Trophoblast cell (in vitro differentiated cells and primary cell): ENCODE measurements at regions not wholly inside any gene's neighbourhood (a gene's known extent, or its start where the extent isn't known, plus 50 kb on each side); places are given as distances from the start of the nearest gene placed in this dataset.

Experiments used
- DNase-seq, 2 donors: peaks; one replicate each; pipeline ENCODE4 v3.0.0-alpha.2; 2016
- H2AFZ ChIP-seq: 2 replicates; pipeline ENCODE4 v1.6.1; 2013; ENCODE audit warnings: low read length, moderate library complexity, mild to moderate bottlenecking; ENCODE audit not compliant: insufficient read depth, poor library complexity
- H2AK5ac ChIP-seq: 2 replicates; pipeline ENCODE4 v1.6.1; 2013; ENCODE audit warnings: mild to moderate bottlenecking, low read length
- H2BK120ac ChIP-seq: 2 replicates; pipeline ENCODE4 v1.6.1; 2013; ENCODE audit warnings: low read length, mild to moderate bottlenecking, moderate library complexity; ENCODE audit not compliant: insufficient read depth, poor library complexity
- H2BK12ac ChIP-seq: 2 replicates; pipeline ENCODE4 v1.6.1; 2013; ENCODE audit warnings: mild to moderate bottlenecking, low read length, moderate library complexity
- H2BK5ac ChIP-seq: 2 replicates; pipeline ENCODE4 v1.6.1; 2013; ENCODE audit warnings: low read length, low read depth, moderate library complexity, mild to moderate bottlenecking; ENCODE audit not compliant: poor library complexity
- H3K14ac ChIP-seq: 2 replicates; pipeline ENCODE4 v1.6.1; 2013; ENCODE audit warnings: mild to moderate bottlenecking, low read length
- H3K18ac ChIP-seq: 2 replicates; pipeline ENCODE4 v1.6.1; 2013; ENCODE audit warnings: mild to moderate bottlenecking, low read length
- H3K23ac ChIP-seq: 2 replicates; pipeline ENCODE4 v1.6.1; 2013; ENCODE audit warnings: low read length
- H3K27ac ChIP-seq: 2 replicates; pipeline ENCODE4 v1.5.1; 2013; ENCODE audit warnings: low read depth, mild to moderate bottlenecking, inconsistent platforms, low read length, moderate library complexity
- H3K27me3 ChIP-seq: 2 replicates; pipeline ENCODE4 v1.6.1; 2013; ENCODE audit warnings: inconsistent platforms, mild to moderate bottlenecking, low read length, moderate library complexity; ENCODE audit not compliant: insufficient read depth
- H3K36me3 ChIP-seq, 2 experiments: 1 replicate in 1 of 2; 2 replicates in 1 of 2; pipeline ENCODE4 v1.6.1; 2013; ENCODE audit warnings: low read length in 2 of 2, mild to moderate bottlenecking in 2 of 2, moderate library complexity in 1 of 2; ENCODE audit not compliant: insufficient read depth in 2 of 2, control insufficient read depth in 1 of 2
- H3K4ac ChIP-seq: 2 replicates; pipeline ENCODE4 v1.6.1; 2013; ENCODE audit warnings: low read depth, mild to moderate bottlenecking, low read length, moderate library complexity
- H3K4me1 ChIP-seq, 2 experiments: 1 replicate in 1 of 2; 2 replicates in 1 of 2; pipeline ENCODE4 v1.6.1; 2013; ENCODE audit warnings: low read length in 2 of 2, mild to moderate bottlenecking in 2 of 2, moderate library complexity in 1 of 2; ENCODE audit not compliant: insufficient read depth in 2 of 2, control insufficient read depth in 1 of 2
- H3K4me2 ChIP-seq: 2 replicates; pipeline ENCODE4 v1.6.1; 2013; ENCODE audit warnings: inconsistent platforms, mild to moderate bottlenecking, low read length, moderate library complexity
- H3K4me3 ChIP-seq: 2 replicates; pipeline ENCODE4 v1.5.1; 2013; ENCODE audit warnings: mild to moderate bottlenecking, low read depth, low read length, inconsistent platforms
- H3K79me1 ChIP-seq: one replicate; pipeline ENCODE4 v1.6.1; 2013; ENCODE audit warnings: low read length
- H3K79me2 ChIP-seq: 2 replicates; pipeline ENCODE4 v1.6.1; 2013; ENCODE audit warnings: low read length, mild to moderate bottlenecking; ENCODE audit not compliant: control insufficient read depth, insufficient read depth, poor library complexity
- H3K9ac ChIP-seq: 2 replicates; pipeline ENCODE4 v1.6.1; 2013; ENCODE audit warnings: mild to moderate bottlenecking, low read length
- H3K9me3 ChIP-seq: 2 replicates; pipeline ENCODE4 v1.6.1; 2013; ENCODE audit warnings: low read depth, mild to moderate bottlenecking, control low read depth, inconsistent platforms, low read length; ENCODE audit not compliant: insufficient read depth
- H4K12ac ChIP-seq: 2 replicates; pipeline ENCODE4 v1.6.1; 2013; ENCODE audit warnings: low read depth, mild to moderate bottlenecking, low read length, moderate library complexity
- H4K8ac ChIP-seq: 2 replicates; pipeline ENCODE4 v1.6.1; 2013; ENCODE audit warnings: low read depth, mild to moderate bottlenecking, low read length, moderate library complexity
- H4K91ac ChIP-seq: one replicate; pipeline ENCODE4 v1.6.1; 2013; ENCODE audit warnings: low read depth, mild to moderate bottlenecking, low read length, moderate library complexity
- WGBS: extraction: QIAGEN DNeasy Blood & Tissue Kit; methylation state at CpG from one replicate; pipeline ENCODE4 v1.1.7; 2013; ENCODE audit warnings: missing lambda C conversion rate; ENCODE audit not compliant: insufficient read length, insufficient coverage; ENCODE audit errors: extremely low coverage; 5-methylcytosine and 5-hydroxymethylcytosine counted together

DNA sequence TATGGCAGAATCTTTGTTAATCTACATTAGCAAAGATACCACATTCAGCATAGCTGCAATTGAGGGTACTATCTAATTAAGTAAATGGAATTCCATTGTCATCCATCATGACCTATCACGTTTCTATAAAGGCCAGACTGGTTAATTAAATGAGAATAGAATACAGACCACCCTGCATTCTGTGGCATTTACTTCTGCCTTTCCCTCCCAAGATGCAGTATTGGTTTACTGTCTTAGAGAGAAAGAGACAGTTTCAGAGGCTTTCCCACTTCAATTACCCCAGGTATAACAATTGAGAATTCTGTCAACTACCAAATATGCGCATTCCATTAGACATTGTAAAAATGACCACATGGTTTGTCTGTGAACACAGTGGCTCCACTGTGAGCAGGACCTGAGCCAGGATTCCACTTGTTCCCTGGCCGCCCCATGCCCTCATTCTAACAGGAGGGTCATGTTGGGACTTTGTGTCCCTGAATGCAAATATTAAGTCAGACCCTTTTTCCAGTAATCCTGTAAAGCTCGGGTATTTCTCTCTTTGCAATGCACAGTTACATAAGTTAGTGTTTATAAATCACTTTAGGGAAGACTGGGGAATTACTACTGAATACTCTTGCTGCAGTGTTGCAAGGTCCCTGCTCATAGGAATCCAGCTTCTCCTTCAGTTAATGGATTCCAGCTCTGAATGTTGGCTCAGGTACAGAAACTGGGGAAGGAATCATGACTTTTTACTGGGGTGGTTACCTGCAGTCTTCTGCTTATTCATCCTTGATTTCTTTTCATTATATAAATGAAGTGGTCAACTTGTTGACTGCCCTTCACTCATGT, 261.0 kb downstream of the PDGFC start:
- Histone ChIP-seq H3K4ac (no peak overlapping the region), H3K36me3 (no peaks in the 10 kb centered on the region), H2AFZ (no peak overlapping the region), H3K79me1 (no peaks in the 10 kb centered on the region), H3K14ac (no peak overlapping the region), H4K12ac (no peak overlapping the region), H3K9me3 (no peaks in the 10 kb centered on the region), H3K27me3 (no peaks in the 10 kb centered on the region), H4K91ac (no peak overlapping the region), H2BK5ac (no peak overlapping the region), H3K9ac (no peak overlapping the region), H3K18ac (no peak overlapping the region), H3K27ac (no peak overlapping the region), H2BK120ac (no peak overlapping the region), H3K4me3 (no peak overlapping the region), H3K23ac (no peak overlapping the region), H3K79me2 (no peaks in the 10 kb centered on the region), H3K4me2 (no peak overlapping the region), H2AK5ac (no peak overlapping the region), H4K8ac (no peak overlapping the region), H2BK12ac (no peak overlapping the region), H3K4me1 (no peaks in the 10 kb centered on the region)
- DNase-seq, result no peak
- no CpG with 5 or more reads among the region's 4 CpGs for WGBS

DNA sequence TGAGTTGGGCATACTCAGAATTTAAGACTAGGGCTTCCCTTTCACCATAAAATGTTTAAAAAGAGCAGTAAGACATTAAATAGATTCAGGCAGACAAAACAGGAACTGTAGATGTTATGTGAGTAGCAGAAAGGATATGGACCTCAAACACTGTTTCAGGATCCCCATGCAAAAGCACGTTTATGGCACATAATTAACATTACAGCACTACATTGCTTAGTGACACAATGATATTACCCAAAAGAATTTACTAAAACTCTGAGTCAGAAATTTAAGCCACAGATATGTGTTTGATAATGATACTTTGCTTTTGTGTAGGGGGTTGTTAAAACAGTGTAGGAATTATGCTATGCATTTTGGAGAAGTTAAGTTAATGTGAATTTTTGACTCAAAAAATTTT, 266.3 kb downstream of the PDGFC start:
- no peak overlapping the region for H3K9ac ChIP-seq
- no peak overlapping the region for H3K23ac ChIP-seq
- H4K12ac ChIP-seq, result no peak overlapping the region
- H3K27ac ChIP-seq, result no peak overlapping the region
- no peaks in the 10 kb centered on the region for H3K79me2 ChIP-seq
- H3K4ac ChIP-seq, result no peak overlapping the region
- no peaks in the 10 kb centered on the region for H3K9me3 ChIP-seq
- no peak overlapping the region for H2BK5ac ChIP-seq
- H2AK5ac ChIP-seq, result no peak overlapping the region
- H3K14ac ChIP-seq, result no peak overlapping the region
- H2AFZ ChIP-seq, result no peak overlapping the region
- no peaks in the 10 kb centered on the region for H3K4me1 ChIP-seq
- no peaks in the 10 kb centered on the region for H3K27me3 ChIP-seq
- WGBS, result no CpG with 5 or more reads among the region's 1 CpG
- H4K91ac ChIP-seq, result no peak overlapping the region
- H3K36me3 ChIP-seq, result no peaks in the 10 kb centered on the region
- DNase-seq, result peak in 1 of 2 donors; percentile 12
- H3K4me3 ChIP-seq, result no peak overlapping the region
- no peak overlapping the region for H2BK12ac ChIP-seq
- no peak overlapping the region for H2BK120ac ChIP-seq
- H3K4me2 ChIP-seq, result no peak overlapping the region
- H3K18ac ChIP-seq, result no peak overlapping the region
- no peak overlapping the region for H4K8ac ChIP-seq
- no peaks in the 10 kb centered on the region for H3K79me1 ChIP-seq

DNA sequence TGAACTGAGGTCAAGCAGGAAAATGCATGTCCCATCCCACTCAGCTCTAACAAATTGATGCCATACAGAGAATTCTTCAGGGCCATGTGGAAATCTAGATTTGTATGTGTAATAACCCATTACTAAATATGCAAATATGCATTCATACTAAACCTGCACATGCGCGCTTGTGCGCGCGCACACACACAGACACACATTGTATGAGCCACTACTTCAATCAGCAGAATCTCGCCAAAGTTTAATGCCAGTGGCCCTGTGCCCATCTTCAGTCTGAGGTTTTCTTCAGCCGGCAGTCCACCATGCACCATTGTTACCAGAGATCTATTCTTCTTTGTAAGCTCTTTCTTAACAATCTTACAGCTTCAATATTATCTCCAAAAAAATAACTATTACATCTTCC, 276.4 kb downstream of the PDGFC start:
- no CpG with 5 or more reads among the region's 7 CpGs for WGBS

GRCh38 chr4:156694413-156694812, 277.2 kb downstream of the PDGFC start:
- DNase-seq, result no peak
- Histone ChIP-seq H4K12ac (no peak overlapping the region), H2BK120ac (no peak overlapping the region), H4K8ac (no peak overlapping the region), H4K91ac (no peak overlapping the region), H3K18ac (no peak overlapping the region), H3K4me1 (no peaks in the 10 kb centered on the region), H3K79me2 (no peaks in the 10 kb centered on the region), H3K9ac (no peak overlapping the region), H3K23ac (no peak overlapping the region), H2AK5ac (no peak overlapping the region), H3K4ac (no peak overlapping the region), H2BK5ac (no peak overlapping the region), H3K14ac (no peak overlapping the region), H3K27ac (no peak overlapping the region), H3K4me2 (no peak overlapping the region), H3K27me3 (no peaks in the 10 kb centered on the region), H3K9me3 (no peaks in the 10 kb centered on the region), H2AFZ (no peak overlapping the region), H3K36me3 (no peaks in the 10 kb centered on the region), H3K4me3 (no peak overlapping the region), H2BK12ac (no peak overlapping the region), H3K79me1 (no peaks in the 10 kb centered on the region)
- WGBS, result no CpG with 5 or more reads among the region's 3 CpGs

More for the DNA sequence above, 276.4 kb downstream of the PDGFC start:
- H3K27me3 ChIP-seq, result no peaks in the 10 kb centered on the region
- H3K79me2 ChIP-seq, result no peaks in the 10 kb centered on the region
- no peaks in the 10 kb centered on the region for H3K36me3 ChIP-seq
- H3K79me1 ChIP-seq, result no peaks in the 10 kb centered on the region
- H3K4me2 ChIP-seq, result no peak overlapping the region
- H3K18ac ChIP-seq, result no peak overlapping the region
- no peak for DNase-seq
- H3K4me3 ChIP-seq, result no peak overlapping the region
- H2BK12ac ChIP-seq, result no peak overlapping the region
- no peaks in the 10 kb centered on the region for H3K9me3 ChIP-seq
- H4K12ac ChIP-seq, result no peak overlapping the region
- H4K8ac ChIP-seq, result no peak overlapping the region
- no peak overlapping the region for H2BK120ac ChIP-seq
- H2BK5ac ChIP-seq, result no peak overlapping the region
- H3K14ac ChIP-seq, result no peak overlapping the region
- H3K27ac ChIP-seq, result no peak overlapping the region
- H4K91ac ChIP-seq, result no peak overlapping the region
- H2AK5ac ChIP-seq, result no peak overlapping the region
- no peak overlapping the region for H3K23ac ChIP-seq
- no peak overlapping the region for H3K9ac ChIP-seq
- no peak overlapping the region for H2AFZ ChIP-seq
- no peaks in the 10 kb centered on the region for H3K4me1 ChIP-seq
- H3K4ac ChIP-seq, result no peak overlapping the region
